T-cell (primary cell): ENCODE measurements at regions not wholly inside any gene's neighbourhood (a gene's known extent, or its start where the extent isn't known, plus 50 kb on each side); places are given as distances from the start of the nearest gene placed in this dataset.

ENCODE experiments used
- ATAC-seq, 4 experiments: fragments of 200-7000 bp in 3 of 4; fragments of 150-1000 bp in 1 of 4; cut with Tn5 transposase; replicated peaks in 1 of 4; 1 replicate in 3 of 4; 2 replicates in 1 of 4; pipeline ENCODE4 v1.10.0; 2021; ENCODE audit warnings: moderate library complexity in 3 of 4, mild to moderate bottlenecking in 2 of 4, moderate number of reproducible peaks in 1 of 4
- CTCF ChIA-PET, 2 donors: fragments of 300-600 bp; sonication (Branson Sonifier 250); formaldehyde crosslinking; loops; one replicate each; lab custom pipeline; 2022; ENCODE audit warnings: antibody characterized with exemption in 2 of 2; lab: Charles Lee
- POLR2A ChIA-PET, 2 donors: fragments of 300-600 bp; sonication (Branson Sonifier 250); formaldehyde crosslinking; loops; one replicate each; lab custom pipeline; 2022; ENCODE audit warnings: antibody characterized with exemption in 2 of 2; lab: Charles Lee
- DNase-seq, 35 experiments: peaks; one replicate each; pipeline versions ENCODE4 v3.0.0 to v3.0.0-alpha.2; 2013 to 2023
- H3K27ac ChIP-seq: one replicate; pipeline ENCODE4 v1.5.1; 2013; ENCODE audit warnings: low read length
- H3K27me3 ChIP-seq, 2 experiments: replicated peaks in 1 of 2; 1 replicate in 1 of 2; 2 replicates in 1 of 2; pipeline versions ENCODE4 v1.6.1 to v1.7.0; 2013; ENCODE audit warnings: low read length in 1 of 2, mixed read lengths in 1 of 2; ENCODE audit not compliant: control insufficient read depth in 2 of 2, insufficient read depth in 2 of 2; ENCODE audit errors: extremely low read depth in 1 of 2
- H3K36me3 ChIP-seq, 2 donors: 1 replicate in 1 of 2; 2 replicates in 1 of 2; pipeline versions ENCODE4 v1.6.1 to v1.7.0; 2013; ENCODE audit warnings: low read length in 1 of 2; ENCODE audit not compliant: control insufficient read depth in 2 of 2, insufficient read depth in 1 of 2; ENCODE audit errors: extremely low read depth in 1 of 2
- H3K4me1 ChIP-seq, 2 experiments: 1 replicate in 1 of 2; 2 replicates in 1 of 2; pipeline versions ENCODE4 v1.6.1 to v1.7.0; 2013; ENCODE audit warnings: low read length in 2 of 2, mixed read lengths in 1 of 2; ENCODE audit not compliant: insufficient read depth in 2 of 2, control insufficient read depth in 1 of 2; ENCODE audit errors: extremely low read depth in 1 of 2
- H3K4me3 ChIP-seq, 2 donors: 1 replicate in 1 of 2; 2 replicates in 1 of 2; pipeline versions ENCODE4 v1.5.1 to v1.7.0; 2013; ENCODE audit warnings: mild to moderate bottlenecking in 2 of 2, low read length in 1 of 2, moderate library complexity in 1 of 2; ENCODE audit not compliant: control insufficient read depth in 1 of 2; ENCODE audit errors: extremely low read depth in 1 of 2
- H3K9me3 ChIP-seq: 2 replicates; pipeline ENCODE4 v1.7.0; 2013
- H3K27ac Mint-ChIP-seq, 2 donors: one replicate each; pipeline ENCODE4 v1.8.0; 2020 to 2021; ENCODE audit warnings: mild to moderate bottlenecking in 2 of 2, mixed read lengths in 2 of 2
- H3K27me3 Mint-ChIP-seq, 2 donors: one replicate each; pipeline ENCODE4 v1.8.0; 2021 to 2022; ENCODE audit warnings: mixed read lengths in 2 of 2
- H3K36me3 Mint-ChIP-seq: one replicate; pipeline ENCODE4 v1.8.0; 2021; ENCODE audit warnings: mixed read lengths
- H3K4me1 Mint-ChIP-seq, 3 donors: one replicate each; pipeline ENCODE4 v1.8.0; 2020 to 2022; ENCODE audit warnings: mixed read lengths in 3 of 3, mild to moderate bottlenecking in 1 of 3
- H3K4me3 Mint-ChIP-seq, 3 donors: one replicate each; pipeline ENCODE4 v1.8.0; 2020 to 2022; ENCODE audit warnings: mild to moderate bottlenecking in 3 of 3, mixed read lengths in 3 of 3, moderate library complexity in 3 of 3
- H3K9me3 Mint-ChIP-seq, 3 donors: one replicate each; pipeline ENCODE4 v1.8.0; 2020 to 2022; ENCODE audit warnings: mixed read lengths in 3 of 3
- WGBS: methylation state at CpG from one replicate; pipeline ENCODE4 v1.1.5; 2013; ENCODE audit warnings: missing lambda C conversion rate; ENCODE audit not compliant: insufficient coverage; 5-methylcytosine and 5-hydroxymethylcytosine counted together

DNA sequence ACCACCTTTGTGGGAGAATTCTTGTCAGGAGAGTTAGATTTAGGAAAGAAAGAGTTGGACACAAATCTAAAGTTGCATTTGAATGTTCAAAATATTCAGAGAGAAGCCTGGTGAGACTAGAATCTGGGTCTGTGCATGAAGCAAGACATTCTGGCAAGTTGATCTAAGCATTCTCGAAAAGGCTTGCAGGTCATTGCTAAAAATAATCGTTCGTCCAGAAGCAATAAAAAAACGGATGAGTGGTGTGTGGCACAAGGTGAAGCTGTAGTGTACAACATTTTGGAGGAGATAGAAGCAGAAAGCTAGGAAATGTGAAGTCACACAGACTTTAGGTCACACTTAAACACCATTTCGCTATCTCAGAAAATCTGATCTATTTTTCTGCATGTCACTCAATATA is 114.9 kb upstream of the IFNGR1 start:
- no peak for DNase-seq
- ChIA-PET POLR2A (no interaction called here), CTCF (no interaction called here)
- Histone ChIP-seq H3K9me3 (no peaks in the 10 kb centered on the region), H3K27me3 (peaks cover 0 to 17% of the 10 kb centered on the region in 2 experiments), H3K4me1 (no peaks in the 10 kb centered on the region), H3K4me3 (no peak overlapping the region), H3K36me3 (no peaks in the 10 kb centered on the region), H3K27ac (no peak overlapping the region)
- WGBS = 100% methylated on average over 3 of the region's 5 CpGs
- H3K4me3 Mint-ChIP-seq = no peak overlapping the region
- H3K4me1 Mint-ChIP-seq = no peaks in the 10 kb centered on the region
- ATAC-seq = no peak
- no peaks in the 10 kb centered on the region for H3K9me3 Mint-ChIP-seq
- peaks cover 17 to 24% of the 10 kb centered on the region in 2 donors for H3K27me3 Mint-ChIP-seq
- no peak overlapping the region for H3K27ac Mint-ChIP-seq
- no peaks in the 10 kb centered on the region for H3K36me3 Mint-ChIP-seq

DNA sequence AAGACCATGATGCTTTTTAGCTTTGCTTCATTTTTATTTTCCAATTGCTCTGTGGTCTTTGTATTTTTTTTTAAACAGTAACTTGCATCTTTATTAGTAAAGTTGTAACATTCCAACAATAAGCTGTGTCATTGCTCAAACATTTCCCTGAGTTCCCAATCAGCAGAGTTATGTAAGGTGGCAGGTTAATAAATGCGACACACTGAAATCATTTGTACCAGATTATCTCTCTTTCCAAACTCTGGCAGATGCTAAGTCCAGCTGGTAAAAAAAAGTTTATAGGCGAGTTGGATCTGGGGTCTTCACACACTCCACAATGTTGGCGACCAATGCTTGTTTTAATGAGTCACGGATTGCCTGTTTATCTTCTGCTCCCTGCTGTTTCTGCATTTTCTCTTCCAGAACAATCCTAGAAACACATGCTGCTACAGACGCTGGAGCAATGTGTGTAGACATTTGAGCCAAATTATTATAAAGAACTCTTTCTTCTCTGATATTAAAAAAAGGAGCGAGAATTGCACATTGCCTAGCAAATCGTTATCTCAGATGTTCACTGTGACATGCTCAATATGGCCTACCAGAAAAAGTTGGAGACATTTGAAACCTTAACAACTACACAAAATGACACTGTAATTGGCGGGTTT is 113.6 kb upstream of the IFNGR1 start:
- Mint-ChIP-seq H3K9me3 (no peaks in the 10 kb centered on the region), H3K27me3 (peaks cover 17 to 24% of the 10 kb centered on the region in 2 donors), H3K36me3 (no peaks in the 10 kb centered on the region), H3K4me3 (no peak overlapping the region), H3K4me1 (no peaks in the 10 kb centered on the region), H3K27ac (no peak overlapping the region)
- H3K4me3 ChIP-seq = no peak overlapping the region
- no peaks in the 10 kb centered on the region for H3K9me3 ChIP-seq
- no peaks in the 10 kb centered on the region for H3K4me1 ChIP-seq
- ATAC-seq (no peak), DNase-seq (no peak)
- WGBS = 100% methylated on average over 1 of the region's 8 CpGs
- peaks cover 0 to 15% of the 10 kb centered on the region in 2 experiments for H3K27me3 ChIP-seq
- no peaks in the 10 kb centered on the region for H3K36me3 ChIP-seq
- ChIA-PET POLR2A (no interaction called here), CTCF (no interaction called here)
- H3K27ac ChIP-seq = no peak overlapping the region

DNA sequence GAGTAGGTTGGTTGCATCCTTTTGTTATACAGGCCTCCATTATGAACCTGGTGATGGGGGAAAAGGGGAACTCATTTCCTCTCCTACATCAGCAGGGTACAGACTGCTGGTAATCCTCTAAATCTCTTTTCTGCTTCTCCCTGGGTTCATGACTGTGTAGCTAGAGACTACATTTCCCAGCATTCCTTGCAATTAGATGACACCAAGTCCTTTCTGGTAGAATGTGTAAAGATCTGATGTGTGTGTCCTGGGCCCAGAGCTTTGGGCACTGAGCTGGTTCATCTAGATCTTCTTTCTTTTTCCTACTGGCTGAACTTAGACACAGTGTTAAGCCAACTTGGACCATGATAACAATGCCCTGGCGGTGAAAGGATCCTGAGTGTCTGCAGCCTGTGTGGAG is 104.7 kb upstream of the IFNGR1 start:
- H3K9me3 ChIP-seq = no peaks in the 10 kb centered on the region
- DNase-seq = no peak
- no peak overlapping the region for H3K4me3 Mint-ChIP-seq
- H3K9me3 Mint-ChIP-seq = no peaks in the 10 kb centered on the region
- ChIA-PET CTCF (interaction anchor here in 1 of 2 donors (0.5 kb wide), 1 partner anchor 263 kb away, joined by 3 read pairs; no protein-coding TSS in a partner anchor), POLR2A (no interaction called here)
- H3K36me3 Mint-ChIP-seq = no peaks in the 10 kb centered on the region
- H3K4me3 ChIP-seq = no peak overlapping the region
- WGBS = no CpG with 5 or more reads among the region's 1 CpG
- H3K36me3 ChIP-seq = no peaks in the 10 kb centered on the region
- peaks cover 0 to 3% of the 10 kb centered on the region in 2 experiments for H3K27me3 ChIP-seq
- no peak overlapping the region for H3K27ac ChIP-seq
- no peaks in the 10 kb centered on the region for H3K4me1 ChIP-seq
- no peak for ATAC-seq
- H3K27me3 Mint-ChIP-seq = peaks cover 0 to 3% of the 10 kb centered on the region in 2 donors
- H3K27ac Mint-ChIP-seq = no peak overlapping the region
- no peaks in the 10 kb centered on the region for H3K4me1 Mint-ChIP-seq

DNA sequence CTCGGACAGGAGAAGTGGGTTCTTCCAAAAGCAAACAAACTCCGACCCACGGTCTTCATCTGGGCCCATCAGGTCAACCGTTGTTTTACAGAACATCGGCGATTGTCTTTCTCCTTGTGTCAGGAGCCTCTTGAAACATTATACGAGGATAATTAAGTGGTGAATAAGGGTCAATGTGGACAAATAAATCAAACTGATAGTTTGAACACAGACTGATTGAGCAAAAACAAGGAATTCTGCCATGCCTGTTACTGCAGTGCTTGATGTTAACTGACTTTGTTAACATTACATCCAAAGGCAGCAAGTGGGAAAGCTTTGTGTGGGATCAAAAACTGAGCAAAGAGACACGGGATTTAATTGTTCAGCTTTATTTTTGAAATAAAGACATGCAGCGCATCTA is 101.1 kb upstream of the IFNGR1 start:
- H3K4me3 Mint-ChIP-seq = no peak overlapping the region
- Histone ChIP-seq H3K4me3 (no peak overlapping the region), H3K4me1 (no peaks in the 10 kb centered on the region), H3K27me3 (peaks cover 0 to 3% of the 10 kb centered on the region in 2 experiments), H3K9me3 (no peaks in the 10 kb centered on the region), H3K36me3 (no peaks in the 10 kb centered on the region), H3K27ac (no peak overlapping the region)
- no peaks in the 10 kb centered on the region for H3K9me3 Mint-ChIP-seq
- ChIA-PET CTCF (interaction anchor here in 1 of 2 donors (0.6 kb wide), 1 partner anchor 9 kb away, joined by 8 read pairs; no protein-coding TSS in a partner anchor), POLR2A (no interaction called here)
- 93% methylated on average over 9 of the region's 9 CpGs for WGBS
- H3K36me3 Mint-ChIP-seq = no peaks in the 10 kb centered on the region
- H3K27me3 Mint-ChIP-seq = peaks cover 0 to 3% of the 10 kb centered on the region in 2 donors
- no peaks in the 10 kb centered on the region for H3K4me1 Mint-ChIP-seq
- no peak overlapping the region for H3K27ac Mint-ChIP-seq
- DNase-seq (no peak), ATAC-seq (no peak)

DNA sequence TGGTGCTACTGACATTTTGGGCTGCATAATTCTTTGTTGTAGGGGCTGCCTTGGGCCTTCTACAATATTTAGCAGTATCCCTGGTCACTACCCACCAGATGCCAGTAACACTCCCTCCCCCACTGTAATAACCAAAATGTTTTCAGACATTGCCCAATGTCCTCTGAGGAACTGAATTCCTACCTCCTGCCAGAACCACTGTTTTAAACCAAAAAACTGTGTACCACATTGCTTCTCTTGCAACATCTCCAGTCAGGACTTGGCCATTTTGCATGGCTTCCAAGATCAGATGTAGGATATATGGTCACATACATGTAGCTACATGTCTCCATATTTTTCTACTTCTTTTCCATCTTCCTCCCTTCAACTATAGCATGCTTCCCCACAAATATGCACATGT is 97.4 kb upstream of the IFNGR1 start:
- Mint-ChIP-seq H3K27me3 (peaks cover 0 to 9% of the 10 kb centered on the region in 2 donors), H3K36me3 (no peaks in the 10 kb centered on the region), H3K4me1 (no peaks in the 10 kb centered on the region), H3K4me3 (no peak overlapping the region), H3K27ac (no peak overlapping the region), H3K9me3 (no peaks in the 10 kb centered on the region)
- Histone ChIP-seq H3K4me3 (no peak overlapping the region), H3K4me1 (no peaks in the 10 kb centered on the region), H3K9me3 (no peaks in the 10 kb centered on the region), H3K27ac (no peak overlapping the region), H3K27me3 (peaks cover 0 to 3% of the 10 kb centered on the region in 2 experiments), H3K36me3 (no peaks in the 10 kb centered on the region)
- ATAC-seq (no peak), DNase-seq (no peak)
- CTCF ChIA-PET = no interaction called here
- POLR2A ChIA-PET = no interaction called here

DNA sequence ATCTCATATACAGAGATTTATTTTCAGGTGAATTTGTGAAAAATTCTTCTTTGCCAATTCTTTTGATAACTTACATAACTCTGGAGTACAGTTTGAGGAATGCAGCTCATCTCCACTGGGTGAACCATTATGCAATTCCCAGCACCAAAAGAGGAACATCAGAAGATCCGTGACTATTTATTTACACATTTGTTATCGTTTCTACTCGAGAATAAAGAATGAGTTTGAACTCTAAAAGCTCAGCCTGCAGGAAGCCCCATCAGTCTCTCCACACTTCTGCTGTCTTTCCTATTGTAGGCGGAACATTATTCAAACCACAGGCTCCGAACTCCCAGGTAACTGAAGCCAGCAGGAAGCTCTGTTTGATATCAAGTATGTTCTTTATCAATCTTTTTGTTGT is 95.9 kb upstream of the IFNGR1 start:
- DNase-seq (no peak), ATAC-seq (no peak)
- WGBS = no CpG with 5 or more reads among the region's 5 CpGs
- Mint-ChIP-seq H3K27ac (no peak overlapping the region), H3K36me3 (no peaks in the 10 kb centered on the region), H3K27me3 (peaks cover 0 to 6% of the 10 kb centered on the region in 2 donors), H3K4me1 (peaks cover 0 to under 1% (median 0%) of the 10 kb centered on the region in 3 donors), H3K9me3 (no peaks in the 10 kb centered on the region), H3K4me3 (no peak overlapping the region)
- Histone ChIP-seq H3K4me3 (no peak overlapping the region), H3K27me3 (peaks cover 0 to 2% of the 10 kb centered on the region in 2 experiments), H3K27ac (no peak overlapping the region), H3K9me3 (no peaks in the 10 kb centered on the region), H3K4me1 (no peaks in the 10 kb centered on the region), H3K36me3 (no peaks in the 10 kb centered on the region)
- CTCF ChIA-PET = interaction anchor here (0.5 to 2.9 kb wide), 19 partner anchors 11 to 1222 kb away, joined by 3 to 64 read pairs (median 5); no protein-coding TSS in a partner anchor
- POLR2A ChIA-PET = interaction anchor here (0.6 to 0.7 kb wide), 2 partner anchors 58 to 580 kb away, joined by 3 read pairs; no protein-coding TSS in a partner anchor
